PC-9 (cell line): ENCODE measurements at regions not wholly inside any gene's neighbourhood (a gene's known extent, or its start where the extent isn't known, plus 50 kb on each side); places are given as distances from the start of the nearest gene placed in this dataset.

ENCODE experiments used
- BruUV-seq: library from RNA; stranded (reverse); fragments of 400-500 nt; replicated peaks from 2 replicates; lab custom pipeline; 2021; lab: Mats Ljungman, UMichigan
- CTCF ChIA-PET: fragments of 300-600 bp; sonication (Branson Sonifier 250); formaldehyde crosslinking; loops from one replicate; lab custom pipeline; 2022; ENCODE audit warnings: antibody characterized with exemption; lab: Charles Lee
- POLR2A ChIA-PET: fragments of 300-600 bp; sonication (Branson Sonifier 250); formaldehyde crosslinking; loops from one replicate; lab custom pipeline; 2022; ENCODE audit warnings: antibody characterized with exemption; ENCODE audit not compliant: unreplicated experiment; lab: Charles Lee
- DNase-seq, 2 experiments: peaks; one replicate each; pipeline versions ENCODE4 v3.0.0 to v3.0.0-alpha.2; 2015 to 2022; ENCODE audit warnings: mixed read lengths in 1 of 2
- H2AFZ ChIP-seq: fragments of 200-600 bp; sonication (generic); 2 replicates; pipeline ENCODE4 v1.8.1; 2017; ENCODE audit warnings: antibody characterized with exemption
- H3F3A ChIP-seq: fragments of 200-600 bp; sonication (generic); 2 replicates; pipeline ENCODE4 v1.8.1; 2017; ENCODE audit warnings: antibody characterized with exemption, mild to moderate bottlenecking, low read depth; ENCODE audit not compliant: insufficient read depth
- H3K27ac ChIP-seq: fragments of 200-600 bp; sonication (generic); 2 replicates; pipeline ENCODE4 v1.6.1; 2016; ENCODE audit warnings: mixed run types
- H3K27me3 ChIP-seq: fragments of 200-600 bp; sonication (generic); 2 replicates; pipeline ENCODE4 v1.6.1; 2016; ENCODE audit warnings: low read depth, mixed run types; ENCODE audit not compliant: insufficient read depth
- H3K36me3 ChIP-seq: fragments of 200-600 bp; sonication (generic); 2 replicates; pipeline ENCODE4 v1.6.1; 2016; ENCODE audit warnings: low read depth, mixed run types
- H3K4me1 ChIP-seq: fragments of 200-600 bp; sonication (generic); replicated peaks from 2 replicates; pipeline ENCODE4 v1.6.1; 2016; ENCODE audit warnings: mixed run types; ENCODE audit not compliant: insufficient read depth
- H3K4me2 ChIP-seq: fragments of 200-600 bp; sonication (generic); 2 replicates; pipeline ENCODE4 v1.6.1; 2017; ENCODE audit warnings: mixed run types
- H3K4me3 ChIP-seq: fragments of 200-600 bp; sonication (generic); 2 replicates; pipeline ENCODE4 v1.6.1; 2016; ENCODE audit warnings: mixed run types
- H3K79me2 ChIP-seq: fragments of 200-600 bp; sonication (generic); 2 replicates; pipeline ENCODE4 v1.6.1; 2017; ENCODE audit warnings: low read depth, mixed run types
- H3K9me2 ChIP-seq: fragments of 200-600 bp; sonication (generic); 2 replicates; pipeline ENCODE4 v1.8.1; 2017; ENCODE audit warnings: mild to moderate bottlenecking; ENCODE audit not compliant: insufficient read depth
- H3K9me3 ChIP-seq: fragments of 200-600 bp; sonication (generic); 2 replicates; pipeline ENCODE4 v1.8.1; 2016; ENCODE audit warnings: low read depth; ENCODE audit not compliant: insufficient read depth
- H4K20me1 ChIP-seq: fragments of 200-600 bp; sonication (generic); 2 replicates; pipeline ENCODE4 v1.8.1; 2017; ENCODE audit not compliant: insufficient read depth
- CTCF ChIP-seq: fragments of 200-600 bp; sonication (generic); conservative IDR thresholded peaks from 2 replicates; pipeline ENCODE4 v1.6.1; 2017; ENCODE audit warnings: mixed run types, antibody characterized with exemption, mild to moderate bottlenecking, moderate library complexity
- EZH2 ChIP-seq: fragments of 200-600 bp; sonication (generic); IDR thresholded peaks from 2 replicates; pipeline ENCODE4 v1.8.0; 2017; ENCODE audit warnings: antibody characterized with exemption, low read depth
- intact Hi-C: fragments of 100-400 bp; cut with micrococcal nuclease; formaldehyde crosslinking; loops from one replicate; pipeline ENCODE4 v1.10.0; 2022; ENCODE audit not compliant: unreplicated experiment

GRCh38 chr6:100962466-100962865 lies 81.3 kb upstream of the ASCC3 start:
- no peaks in the 10 kb centered on the region for H4K20me1 ChIP-seq
- ChIA-PET CTCF (no interaction called here), POLR2A (no interaction called here)
- H3K4me1 ChIP-seq: no peaks in the 10 kb centered on the region
- H3F3A ChIP-seq: no peaks in the 10 kb centered on the region
- H2AFZ ChIP-seq: no peak overlapping the region
- H3K27ac ChIP-seq: no peak overlapping the region
- no peak for DNase-seq
- no peaks in the 10 kb centered on the region for H3K27me3 ChIP-seq
- no peaks in the 10 kb centered on the region for H3K36me3 ChIP-seq
- H3K79me2 ChIP-seq: no peaks in the 10 kb centered on the region
- H3K4me3 ChIP-seq: no peak overlapping the region
- H3K4me2 ChIP-seq: no peak overlapping the region
- no peaks in the 10 kb centered on the region for H3K9me3 ChIP-seq
- intact Hi-C loops: no loop called here
- H3K9me2 ChIP-seq: no peaks in the 10 kb centered on the region
- no TSS peak for BruUV-seq
- TF ChIP-seq CTCF (no peak), EZH2 (no peak)

DNA sequence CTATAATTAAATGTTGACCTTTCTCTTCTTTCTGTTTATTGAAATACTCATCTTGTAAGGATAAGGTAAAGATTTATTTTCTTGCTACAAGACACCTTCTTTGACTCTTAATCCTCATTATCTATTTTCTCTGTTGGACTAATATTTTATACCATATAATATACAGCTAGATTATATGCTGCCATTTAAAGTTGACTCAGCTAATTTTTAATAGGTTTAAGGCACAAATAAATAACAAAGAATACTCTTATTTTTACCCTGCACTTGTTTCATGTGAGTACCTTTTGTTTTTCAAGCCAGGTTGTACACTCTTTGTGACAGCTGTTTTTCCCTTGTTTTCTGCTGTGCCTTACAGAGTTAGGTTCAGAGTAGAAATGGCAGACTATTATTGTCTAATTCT lies 83.9 kb upstream of the ASCC3 start:
- no peaks in the 10 kb centered on the region for H3K27me3 ChIP-seq
- no peak overlapping the region for H3K4me2 ChIP-seq
- no peaks in the 10 kb centered on the region for H3K36me3 ChIP-seq
- TF ChIP-seq CTCF (no peak), EZH2 (no peak)
- no peak overlapping the region for H3K4me3 ChIP-seq
- 0 out of 2 replicates have a peak, but pooled peaks cover 4% of the 10 kb centered on the region for H3K9me3 ChIP-seq
- intact Hi-C loops: no loop called here
- CTCF ChIA-PET: no interaction called here
- DNase-seq: no peak
- no peaks in the 10 kb centered on the region for H3K4me1 ChIP-seq
- H2AFZ ChIP-seq: no peak overlapping the region
- H3K79me2 ChIP-seq: no peaks in the 10 kb centered on the region
- POLR2A ChIA-PET: no interaction called here
- H3F3A ChIP-seq: no peaks in the 10 kb centered on the region
- no TSS peak for BruUV-seq
- H4K20me1 ChIP-seq: no peaks in the 10 kb centered on the region
- H3K9me2 ChIP-seq: no peaks in the 10 kb centered on the region; the same call in 1 of the 2 replicates
- no peak overlapping the region for H3K27ac ChIP-seq

DNA sequence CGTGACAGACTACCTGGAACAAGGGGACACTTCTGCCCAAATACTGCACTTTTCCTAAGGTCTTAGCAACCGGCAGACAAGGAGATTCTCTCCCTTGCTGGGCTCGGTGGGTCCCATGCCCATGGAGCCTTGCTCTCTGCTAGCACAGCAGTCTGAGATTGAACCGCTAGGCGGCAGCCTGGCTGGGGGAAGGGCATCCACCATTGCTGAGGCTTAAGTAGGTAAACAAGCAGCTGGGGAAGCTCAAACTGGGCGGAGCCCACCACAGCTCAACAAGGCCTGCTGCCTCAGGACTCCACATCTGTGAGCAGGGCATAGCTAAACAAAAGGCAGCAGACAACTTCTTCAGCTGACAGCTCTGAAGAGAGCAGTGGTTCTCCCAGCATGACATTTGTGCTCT lies 87.8 kb upstream of the ASCC3 start:
- Histone ChIP-seq H4K20me1 (no peaks in the 10 kb centered on the region), H2AFZ (no peak overlapping the region), H3K9me2 (no peaks in the 10 kb centered on the region; the same call in 1 of the 2 replicates), H3K9me3 (0 out of 2 replicates have a peak, but pooled peaks cover 4% of the 10 kb centered on the region), H3K27me3 (no peaks in the 10 kb centered on the region), H3K36me3 (no peaks in the 10 kb centered on the region), H3K4me2 (no peak overlapping the region), H3K4me3 (no peak overlapping the region), H3F3A (no peaks in the 10 kb centered on the region), H3K79me2 (no peaks in the 10 kb centered on the region), H3K4me1 (no peaks in the 10 kb centered on the region), H3K27ac (no peak overlapping the region)
- ChIA-PET CTCF (no interaction called here), POLR2A (no interaction called here)
- no TSS peak for BruUV-seq
- no peak for TF ChIP-seq EZH2
- no peak for TF ChIP-seq CTCF
- DNase-seq: no peak
- intact Hi-C loops: no loop called here
